Tibial artery (tissue), 4 donors: ENCODE measurements at regions not wholly inside any gene's neighbourhood (a gene's known extent, or its start where the extent isn't known, plus 50 kb on each side); places are given as distances from the start of the nearest gene placed in this dataset.

Source experiments
- DNase-seq, 2 donors: peaks; one replicate each; pipeline ENCODE4 v3.0.0-alpha.2; 2019
- H3K27ac ChIP-seq, 2 donors: fragments of 200-600 bp; sonication (generic) in 1 of 2; 1 replicate in 1 of 2; 2 replicates in 1 of 2; pipeline ENCODE4 v1.5.1; 2018 to 2019; ENCODE audit warnings: mild to moderate bottlenecking in 1 of 2
- H3K27me3 ChIP-seq, 2 donors: fragments of 200-600 bp; sonication (generic) in 1 of 2; one replicate each; pipeline versions ENCODE4 v1.5.1 to v1.6.0; 2016 to 2019
- H3K36me3 ChIP-seq, 3 donors: fragments of 200-600 bp; sonication (generic) in 2 of 3; one replicate each; pipeline ENCODE4 v1.5.1; 2016 to 2019; ENCODE audit warnings: mild to moderate bottlenecking in 2 of 3
- H3K4me1 ChIP-seq, 4 donors: fragments of 200-600 bp; sonication (generic) in 2 of 4; 1 replicate in 3 of 4; 2 replicates in 1 of 4; pipeline ENCODE4 v1.5.1; 2016 to 2019
- H3K4me3 ChIP-seq, 2 donors: fragments of 200-600 bp; sonication (generic) in 1 of 2; 1 replicate in 1 of 2; 2 replicates in 1 of 2; pipeline ENCODE4 v1.5.1; 2018 to 2019; ENCODE audit warnings: mild to moderate bottlenecking in 2 of 2
- H3K9me3 ChIP-seq, 3 donors: fragments of 200-600 bp; sonication (generic) in 1 of 3; one replicate each; pipeline ENCODE4 v1.5.1; 2016 to 2019
- CTCF ChIP-seq, 2 experiments: fragments of 200-600 bp in 1 of 2; fragments of 450-650 bp in 1 of 2; IDR thresholded peaks; one replicate each; pipeline ENCODE4 v1.5.1; 2017 to 2019; ENCODE audit warnings: antibody characterized with exemption in 2 of 2, mild to moderate bottlenecking in 1 of 2, moderate library complexity in 1 of 2
- intact Hi-C: fragments of 100-400 bp; cut with DNase I; formaldehyde crosslinking; loops from one replicate; pipeline ENCODE4 v1.15.0; 2023; ENCODE audit warnings: low total_unique reads

GRCh38 chr5:160175438-160176218, 53.7 kb upstream of the FABP6 start:
- intact Hi-C loops: no loop called here
- Histone ChIP-seq H3K36me3 (no peaks in the 10 kb centered on the region), H3K27ac (peak overlapping the region; percentile 85 to 87), H3K4me3 (peak overlapping the region; percentile 34 to 47), H3K27me3 (no peaks in the 10 kb centered on the region), H3K4me1 (peaks cover 0 to 27% (median 13%) of the 10 kb centered on the region in 4 donors), H3K9me3 (no peaks in the 10 kb centered on the region)
- TF ChIP-seq CTCF (IDR thresholded peaks at IDR 0.05): no peak
- peak; percentile 57 to 89 for DNase-seq

- intact Hi-C loops: no loop called here
- Histone ChIP-seq H3K9me3 (no peaks in the 10 kb centered on the region), H3K4me3 (peak overlapping the region; percentile 34 to 47), H3K27me3 (no peaks in the 10 kb centered on the region), H3K27ac (peak overlapping the region; percentile 85 to 87), H3K36me3 (no peaks in the 10 kb centered on the region), H3K4me1 (peaks cover 0 to 26% (median 13%) of the 10 kb centered on the region in 4 donors)
- no peak for TF ChIP-seq CTCF (IDR thresholded peaks at IDR 0.05)
- no peak for DNase-seq
Observed at GRCh38 chr5:160174780-160175437, 54.4 kb upstream of the FABP6 start.

GRCh38 chr5:160174290-160174689, 55.0 kb upstream of the FABP6 start:
- DNase-seq: no peak
- H3K27me3 ChIP-seq: no peaks in the 10 kb centered on the region
- H3K4me1 ChIP-seq: peaks cover 0 to 33% (median 14%) of the 10 kb centered on the region in 4 donors
- H3K4me3 ChIP-seq: no peak overlapping the region
- no peak for TF ChIP-seq CTCF (IDR thresholded peaks at IDR 0.05)
- no peaks in the 10 kb centered on the region for H3K36me3 ChIP-seq
- peak overlapping the region; percentile 85 to 87 for H3K27ac ChIP-seq
- intact Hi-C loops: no loop called here
- no peaks in the 10 kb centered on the region for H3K9me3 ChIP-seq

- Histone ChIP-seq H3K4me3 (no peak overlapping the region), H3K27ac (no peak overlapping the region), H3K9me3 (no peaks in the 10 kb centered on the region), H3K4me1 (peaks cover 0 to 40% (median 18%) of the 10 kb centered on the region in 4 donors), H3K27me3 (no peaks in the 10 kb centered on the region), H3K36me3 (no peaks in the 10 kb centered on the region)
- intact Hi-C loops: no loop called here
- no peak for DNase-seq
- TF ChIP-seq CTCF (IDR thresholded peaks at IDR 0.05): no peak
Observed at GRCh38 chr5:160171666-160172065, 52.4 kb upstream of the PWWP2A start.

DNA sequence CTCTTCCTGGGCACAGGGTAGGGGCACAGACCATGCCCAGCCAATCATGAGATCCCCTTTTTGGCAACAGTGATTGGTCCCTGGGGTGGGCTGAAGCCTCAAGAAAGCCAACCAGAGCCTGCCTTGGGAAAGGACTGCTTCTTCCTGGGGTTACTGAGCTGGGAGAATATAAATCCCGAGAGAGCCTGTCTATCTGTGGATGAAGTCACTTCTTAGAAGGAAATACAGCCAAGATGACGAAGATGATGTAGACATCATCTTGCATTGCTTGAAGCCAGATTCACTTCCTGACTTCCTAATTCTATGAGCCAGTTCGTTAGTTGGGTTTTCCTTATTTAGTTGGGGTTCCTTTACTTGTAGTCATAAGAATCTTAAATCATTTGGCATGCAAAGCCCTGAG, 50.1 kb upstream of the PWWP2A start:
- Histone ChIP-seq H3K27me3 (no peaks in the 10 kb centered on the region), H3K36me3 (no peaks in the 10 kb centered on the region), H3K4me1 (peaks cover 0 to 43% (median 21%) of the 10 kb centered on the region in 4 donors), H3K9me3 (no peaks in the 10 kb centered on the region), H3K27ac (peak overlapping the region; percentile 67 to 70), H3K4me3 (peak overlapping the region; percentile 1 to 11)
- TF ChIP-seq CTCF (IDR thresholded peaks at IDR 0.05): no peak
- DNase-seq: peak in 1 of 2 donors; percentile 69
- intact Hi-C loops: loop anchor here (5.0 kb wide), 1 partner anchor 52 kb away; the partner anchor contains the start of gene PWWP2A
